Suprapubic skin (tissue), 4 donors: ENCODE measurements at regions not wholly inside any gene's neighbourhood (a gene's known extent, or its start where the extent isn't known, plus 50 kb on each side); places are given as distances from the start of the nearest gene placed in this dataset.

ENCODE experiments used
- EP300 ChIP-seq: sonication (generic); formaldehyde crosslinking; IDR thresholded peaks from one replicate; pipeline ENCODE4 v1.6.1; 2017; ENCODE audit warnings: antibody characterized with exemption
- POLR2A ChIP-seq, 2 donors: fragments of 450-650 bp; IDR thresholded peaks; one replicate each; pipeline ENCODE4 v1.6.1; 2017; ENCODE audit warnings: antibody characterized with exemption in 2 of 2, mild to moderate bottlenecking in 2 of 2, moderate library complexity in 2 of 2
- POLR2AphosphoS5 ChIP-seq, 3 donors: sonication (generic); formaldehyde crosslinking; IDR thresholded peaks; one replicate each; pipeline ENCODE4 v1.6.1; 2017; ENCODE audit warnings: antibody characterized with exemption in 3 of 3
- TF ChIP-seq, protein P1 (sequence below), 2 donors: fragments of 200-600 bp in 1 of 2; fragments of 450-650 bp in 1 of 2; sonication (generic) in 1 of 2; IDR thresholded peaks; one replicate each; pipeline ENCODE4 v1.5.1; 2016 to 2019; ENCODE audit warnings: antibody characterized with exemption in 2 of 2, mild to moderate bottlenecking in 1 of 2, moderate library complexity in 1 of 2

DNA sequence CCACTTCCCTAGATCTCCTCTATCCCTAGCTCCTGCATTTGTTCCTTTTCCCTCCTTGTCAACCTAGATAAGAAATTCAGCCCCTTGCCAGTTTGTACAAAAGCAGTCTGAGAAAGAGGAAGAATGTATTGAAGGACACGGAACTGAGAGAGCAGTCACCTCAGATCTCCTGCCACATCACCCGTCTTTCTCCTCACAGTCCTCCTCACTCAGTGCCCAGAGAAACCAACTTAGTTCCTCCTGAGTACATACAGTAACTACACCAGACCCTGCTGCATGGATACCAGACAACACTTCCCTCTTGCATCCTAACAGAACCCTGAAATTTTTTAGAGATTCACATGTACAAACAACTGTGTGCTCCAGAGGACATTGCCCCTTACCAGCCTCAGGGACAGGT is 563.6 kb upstream of the ADAMTS9 start:
- TF ChIP-seq, protein P1, sequence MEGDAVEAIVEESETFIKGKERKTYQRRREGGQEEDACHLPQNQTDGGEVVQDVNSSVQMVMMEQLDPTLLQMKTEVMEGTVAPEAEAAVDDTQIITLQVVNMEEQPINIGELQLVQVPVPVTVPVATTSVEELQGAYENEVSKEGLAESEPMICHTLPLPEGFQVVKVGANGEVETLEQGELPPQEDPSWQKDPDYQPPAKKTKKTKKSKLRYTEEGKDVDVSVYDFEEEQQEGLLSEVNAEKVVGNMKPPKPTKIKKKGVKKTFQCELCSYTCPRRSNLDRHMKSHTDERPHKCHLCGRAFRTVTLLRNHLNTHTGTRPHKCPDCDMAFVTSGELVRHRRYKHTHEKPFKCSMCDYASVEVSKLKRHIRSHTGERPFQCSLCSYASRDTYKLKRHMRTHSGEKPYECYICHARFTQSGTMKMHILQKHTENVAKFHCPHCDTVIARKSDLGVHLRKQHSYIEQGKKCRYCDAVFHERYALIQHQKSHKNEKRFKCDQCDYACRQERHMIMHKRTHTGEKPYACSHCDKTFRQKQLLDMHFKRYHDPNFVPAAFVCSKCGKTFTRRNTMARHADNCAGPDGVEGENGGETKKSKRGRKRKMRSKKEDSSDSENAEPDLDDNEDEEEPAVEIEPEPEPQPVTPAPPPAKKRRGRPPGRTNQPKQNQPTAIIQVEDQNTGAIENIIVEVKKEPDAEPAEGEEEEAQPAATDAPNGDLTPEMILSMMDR (IDR thresholded peaks at IDR 0.05) = no peak
- TF ChIP-seq POLR2A (IDR thresholded peaks at IDR 0.05) = no peak
- no peak for TF ChIP-seq POLR2AphosphoS5 (IDR thresholded peaks at IDR 0.05)
- no peak for TF ChIP-seq EP300
